ENCODE measurements at regions not wholly inside any gene's neighbourhood (a gene's known extent, or its start where the extent isn't known, plus 50 kb on each side); places are given as distances from the start of the nearest gene placed in this dataset.

GRCh38 chr13:88704600-88705275 lies 1033.6 kb downstream of the SLITRK5 start:
- TF ChIP-seq CTCF (IDR thresholded peaks at IDR 0.05; ENCODE audit: insufficient read depth, low read length, poor library complexity, severe bottlenecking) (no peak), EZH2phosphoT487 (conservative IDR thresholded peaks at IDR 0.05; ENCODE audit: low read length) (no peak)
